Stomach (tissue), 8 donors: ENCODE measurements at regions not wholly inside any gene's neighbourhood (a gene's known extent, or its start where the extent isn't known, plus 50 kb on each side); places are given as distances from the start of the nearest gene placed in this dataset.

ENCODE experiments used
- DNase-seq, 2 donors: peaks; one replicate each; pipeline versions ENCODE4 v3.0.0 to v3.0.0-alpha.2; 2013 to 2019
- H3K27ac ChIP-seq, 5 donors: fragments of 200-600 bp in 4 of 5; sonication (generic) in 4 of 5; one replicate each; pipeline ENCODE4 v1.5.1; 2013 to 2019; ENCODE audit warnings: mild to moderate bottlenecking in 1 of 5, moderate library complexity in 1 of 5
- H3K27me3 ChIP-seq, 3 donors: fragments of 200-600 bp; sonication (generic); one replicate each; pipeline ENCODE4 v1.5.1; 2017 to 2019; ENCODE audit warnings: mixed run types in 1 of 3
- H3K36me3 ChIP-seq, 4 donors: fragments of 200-600 bp; sonication (generic); 1 replicate in 3 of 4; 2 replicates in 1 of 4; pipeline ENCODE4 v1.5.1; 2016 to 2019
- H3K4me1 ChIP-seq, 4 donors: fragments of 200-600 bp; sonication (generic); one replicate each; pipeline ENCODE4 v1.5.1; 2016 to 2019
- H3K4me3 ChIP-seq, 4 donors: fragments of 200-600 bp; sonication (generic) in 3 of 4; one replicate each; pipeline ENCODE4 v1.5.1; 2016 to 2019; ENCODE audit warnings: mild to moderate bottlenecking in 1 of 4
- H3K9me3 ChIP-seq, 4 donors: fragments of 200-600 bp; sonication (generic); one replicate each; pipeline ENCODE4 v1.5.1; 2016 to 2019
- EP300 ChIP-seq: sonication (generic); formaldehyde crosslinking; IDR thresholded peaks from one replicate; pipeline ENCODE4 v1.6.1; 2017; ENCODE audit warnings: antibody characterized with exemption
- POLR2A ChIP-seq, 4 donors: fragments of 450-650 bp; IDR thresholded peaks; one replicate each; pipeline ENCODE4 v1.6.1; 2016; ENCODE audit warnings: antibody characterized with exemption in 4 of 4, control low read depth in 2 of 4, mild to moderate bottlenecking in 1 of 4, moderate library complexity in 1 of 4
- POLR2AphosphoS5 ChIP-seq, 3 donors: sonication (generic); formaldehyde crosslinking; IDR thresholded peaks; one replicate each; pipeline ENCODE4 v1.6.1; 2016; ENCODE audit warnings: antibody characterized with exemption in 3 of 3
- WGBS, 5 donors: extraction: QIAGEN DNeasy Blood & Tissue Kit in 3 of 5; methylation state at CpG; one replicate each; pipeline versions ENCODE4 v1.1.5 to v1.1.7; 2013 to 2018; 5-methylcytosine and 5-hydroxymethylcytosine counted together
- intact Hi-C: fragments of 100-400 bp; cut with DNase I; formaldehyde crosslinking; loops from one replicate; pipeline ENCODE4 v1.15.1; 2023; ENCODE audit warnings: low total_unique reads
- TF ChIP-seq, protein P1 (sequence below), 7 experiments: fragments of 450-650 bp in 4 of 7; fragments of 200-600 bp in 3 of 7; sonication (generic) in 3 of 7; IDR thresholded peaks; one replicate each; pipeline ENCODE4 v1.5.1; 2016 to 2019; ENCODE audit warnings: antibody characterized with exemption in 7 of 7, control low read depth in 2 of 7, mild to moderate bottlenecking in 1 of 7
- donor health status: healthy with polysubstance abuse.
- donor health status: Bipolar disorder and iron deficiency.
- donor health status: healthy.

DNA sequence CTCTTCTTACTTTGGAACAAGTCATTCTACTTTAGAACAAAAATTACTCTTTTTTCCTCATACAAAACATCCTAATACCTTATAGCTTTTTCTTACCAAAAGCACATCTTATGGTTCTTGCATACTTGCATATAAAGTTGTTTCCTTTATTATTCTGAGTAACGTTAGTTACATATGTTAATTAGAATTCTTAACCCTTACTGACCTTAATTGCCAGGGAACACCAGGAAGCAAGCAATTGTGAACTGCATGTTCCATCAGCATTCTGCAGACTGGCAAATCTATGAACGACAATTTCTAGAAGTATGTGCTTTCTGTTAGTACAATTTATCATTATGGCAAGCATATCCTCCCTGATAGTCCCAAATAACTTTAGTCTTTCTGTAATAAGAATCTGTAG lies 831.0 kb downstream of the C6orf118 start:
- no peak for DNase-seq
- no peaks in the 10 kb centered on the region for H3K27me3 ChIP-seq
- intact Hi-C loops = no loop called here
- no peak overlapping the region for H3K27ac ChIP-seq
- 11 to 24% (median 17%) methylated on average over 2 of the region's 2 CpGs for WGBS, 5 donors
- no peaks in the 10 kb centered on the region for H3K36me3 ChIP-seq
- TF ChIP-seq POLR2A (IDR thresholded peaks at IDR 0.05) (no peak), POLR2AphosphoS5 (IDR thresholded peaks at IDR 0.05) (no peak), EP300 (no peak)
- TF ChIP-seq, protein P1, sequence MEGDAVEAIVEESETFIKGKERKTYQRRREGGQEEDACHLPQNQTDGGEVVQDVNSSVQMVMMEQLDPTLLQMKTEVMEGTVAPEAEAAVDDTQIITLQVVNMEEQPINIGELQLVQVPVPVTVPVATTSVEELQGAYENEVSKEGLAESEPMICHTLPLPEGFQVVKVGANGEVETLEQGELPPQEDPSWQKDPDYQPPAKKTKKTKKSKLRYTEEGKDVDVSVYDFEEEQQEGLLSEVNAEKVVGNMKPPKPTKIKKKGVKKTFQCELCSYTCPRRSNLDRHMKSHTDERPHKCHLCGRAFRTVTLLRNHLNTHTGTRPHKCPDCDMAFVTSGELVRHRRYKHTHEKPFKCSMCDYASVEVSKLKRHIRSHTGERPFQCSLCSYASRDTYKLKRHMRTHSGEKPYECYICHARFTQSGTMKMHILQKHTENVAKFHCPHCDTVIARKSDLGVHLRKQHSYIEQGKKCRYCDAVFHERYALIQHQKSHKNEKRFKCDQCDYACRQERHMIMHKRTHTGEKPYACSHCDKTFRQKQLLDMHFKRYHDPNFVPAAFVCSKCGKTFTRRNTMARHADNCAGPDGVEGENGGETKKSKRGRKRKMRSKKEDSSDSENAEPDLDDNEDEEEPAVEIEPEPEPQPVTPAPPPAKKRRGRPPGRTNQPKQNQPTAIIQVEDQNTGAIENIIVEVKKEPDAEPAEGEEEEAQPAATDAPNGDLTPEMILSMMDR (IDR thresholded peaks at IDR 0.05) = no peak
- peaks cover 0 to 9% (median 7%) of the 10 kb centered on the region in 4 donors for H3K9me3 ChIP-seq
- H3K4me1 ChIP-seq = no peaks in the 10 kb centered on the region
- no peak overlapping the region for H3K4me3 ChIP-seq

DNA sequence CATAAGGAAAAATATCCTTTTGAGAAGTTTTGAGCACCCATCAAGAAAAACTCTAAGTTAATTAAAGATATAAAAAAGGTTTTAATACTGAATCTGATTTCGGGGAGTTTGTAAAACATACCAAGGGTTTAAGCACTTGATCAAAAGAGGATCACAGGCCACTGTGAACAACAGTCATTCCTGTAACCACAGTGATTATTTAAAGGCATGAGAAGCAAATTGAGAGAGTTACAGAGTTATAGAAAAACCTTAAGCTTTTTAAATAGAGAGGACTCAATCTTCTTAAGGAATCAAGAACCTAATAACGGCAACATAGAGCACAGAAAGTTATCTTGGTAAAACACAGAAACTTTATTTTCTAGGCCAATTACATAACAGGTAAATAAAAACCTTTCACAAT lies 831.6 kb downstream of the C6orf118 start:
- TF ChIP-seq EP300 (no peak), POLR2AphosphoS5 (IDR thresholded peaks at IDR 0.05) (no peak), POLR2A (IDR thresholded peaks at IDR 0.05) (no peak)
- TF ChIP-seq, protein P1 (IDR thresholded peaks at IDR 0.05) = no peak
- Histone ChIP-seq H3K4me1 (no peaks in the 10 kb centered on the region), H3K36me3 (no peaks in the 10 kb centered on the region), H3K9me3 (peaks cover 0 to 3% (median 1%) of the 10 kb centered on the region in 4 donors), H3K4me3 (no peak overlapping the region), H3K27ac (no peak overlapping the region), H3K27me3 (no peaks in the 10 kb centered on the region)
- no peak for DNase-seq
- intact Hi-C loops = no loop called here
- 65 to 79% (median 71%) methylated on average over 2 of the region's 2 CpGs for WGBS, 5 donors

- H3K27me3 ChIP-seq = no peaks in the 10 kb centered on the region
- no peak for DNase-seq
- H3K27ac ChIP-seq = no peak overlapping the region
- 55 to 68% (median 60%) methylated on average over 1 of the region's 1 CpG for WGBS, 5 donors
- TF ChIP-seq POLR2AphosphoS5 (IDR thresholded peaks at IDR 0.05) (no peak), EP300 (no peak), POLR2A (IDR thresholded peaks at IDR 0.05) (no peak)
- TF ChIP-seq, protein P1 (IDR thresholded peaks at IDR 0.05) = no peak
- H3K36me3 ChIP-seq = no peaks in the 10 kb centered on the region
- H3K4me1 ChIP-seq = no peaks in the 10 kb centered on the region
- intact Hi-C loops = no loop called here
- no peak overlapping the region for H3K4me3 ChIP-seq
- no peaks in the 10 kb centered on the region for H3K9me3 ChIP-seq
These were observed 832.3 kb downstream of the C6orf118 start for GRCh38 chr6:164477101-164477500.

DNA sequence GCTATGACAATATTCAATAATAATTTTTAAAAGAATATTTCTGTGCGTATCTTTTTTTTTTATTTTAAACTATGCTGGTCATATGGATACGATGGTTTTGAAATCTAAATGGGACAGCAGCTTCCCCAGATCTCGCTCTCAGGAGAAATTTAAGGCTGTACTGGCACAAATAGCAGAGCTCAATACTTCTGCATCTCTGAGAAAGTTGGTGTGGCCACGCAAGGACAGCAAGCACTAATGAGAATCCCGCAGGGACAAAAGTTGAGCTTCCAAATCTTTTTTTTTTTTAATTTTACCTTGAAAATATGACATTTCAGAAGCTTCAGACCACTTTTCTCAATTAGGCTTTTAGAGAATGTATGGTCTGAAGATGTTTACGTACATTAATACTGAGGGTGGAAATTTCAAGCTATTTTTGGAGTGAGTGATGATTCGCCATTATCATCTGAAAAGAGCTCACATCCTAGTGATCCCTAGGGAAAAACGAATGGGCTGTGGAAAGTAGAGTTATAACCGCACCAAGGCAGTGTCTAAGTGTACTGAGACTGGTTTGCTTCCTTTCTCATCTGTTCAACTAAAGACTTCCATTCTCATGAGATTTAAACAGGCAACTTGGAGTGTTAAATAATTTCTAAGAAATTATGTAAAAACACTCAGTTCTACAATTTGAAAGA lies 840.0 kb downstream of the C6orf118 start:
- H3K36me3 ChIP-seq = no peaks in the 10 kb centered on the region
- no peak for TF ChIP-seq POLR2A (IDR thresholded peaks at IDR 0.05)
- no peak for TF ChIP-seq EP300
- no peak for TF ChIP-seq POLR2AphosphoS5 (IDR thresholded peaks at IDR 0.05)
- TF ChIP-seq, protein P1 (IDR thresholded peaks at IDR 0.05) = no peak
- H3K4me1 ChIP-seq = no peaks in the 10 kb centered on the region
- no peak overlapping the region for H3K27ac ChIP-seq
- H3K9me3 ChIP-seq = peaks cover 0 to 6% (median 0%) of the 10 kb centered on the region in 4 donors
- DNase-seq = no peak
- H3K4me3 ChIP-seq = no peak overlapping the region
- H3K27me3 ChIP-seq = no peaks in the 10 kb centered on the region
- intact Hi-C loops = no loop called here
- WGBS, 5 donors = 70 to 83% (median 77%) methylated on average over 9 of the region's 9 CpGs
